ENCODE measurements at regions not wholly inside any gene's neighbourhood (a gene's known extent, or its start where the extent isn't known, plus 50 kb on each side); places are given as distances from the start of the nearest gene placed in this dataset.

- no peak for DNase-seq (ENCODE audit: low read depth)
- no peaks in the 10 kb centered on the region for H3K27me3 ChIP-seq (replicated peaks; ENCODE audit: control insufficient read depth, insufficient read depth, low read length)
- H3K9me3 ChIP-seq (ENCODE audit: control insufficient read depth, low read length): peaks cover 5% of the 10 kb centered on the region
- H3K36me3 ChIP-seq (ENCODE audit: control insufficient read depth, insufficient read depth, low read length, severe bottlenecking): no peaks in the 10 kb centered on the region
- no peak overlapping the region for H3K9ac ChIP-seq (ENCODE audit: low read length)
- no peaks in the 10 kb centered on the region for H3K4me1 ChIP-seq (ENCODE audit: control insufficient read depth, insufficient read depth, low read length)
- no peak overlapping the region for H3K4me3 ChIP-seq (ENCODE audit: low read length)
Measured at GRCh38 chr2:34961822-34962221, 1362.7 kb upstream of the FAM98A start.

DNA sequence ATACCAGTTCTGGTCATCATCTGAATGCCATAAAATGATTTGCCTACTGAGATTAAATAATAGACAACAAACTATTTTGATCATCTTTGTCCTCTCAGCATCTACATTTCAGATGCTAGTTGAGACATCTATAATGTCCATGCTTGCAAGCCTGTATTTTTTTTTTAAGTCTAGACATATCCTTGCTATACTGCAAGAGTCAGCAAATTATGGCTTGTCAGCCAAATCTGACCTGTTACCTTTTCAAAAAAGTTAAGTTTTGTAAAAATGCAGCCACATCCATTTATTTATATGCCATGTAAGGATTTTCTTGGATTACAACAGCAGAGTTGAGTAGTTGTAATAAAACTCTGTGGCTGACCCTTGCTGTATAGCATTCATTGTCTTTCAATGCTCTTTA, 1355.7 kb upstream of the FAM98A start:
- H3K9me3 ChIP-seq (ENCODE audit: control insufficient read depth, low read length): peaks cover 5% of the 10 kb centered on the region
- H3K4me1 ChIP-seq (ENCODE audit: control insufficient read depth, insufficient read depth, low read length): no peaks in the 10 kb centered on the region
- DNase-seq (ENCODE audit: low read depth): no peak
- H3K9ac ChIP-seq (ENCODE audit: low read length): no peak overlapping the region
- H3K27me3 ChIP-seq (replicated peaks; ENCODE audit: control insufficient read depth, insufficient read depth, low read length): no peaks in the 10 kb centered on the region
- no peaks in the 10 kb centered on the region for H3K36me3 ChIP-seq (ENCODE audit: control insufficient read depth, insufficient read depth, low read length, severe bottlenecking)
- no peak overlapping the region for H3K4me3 ChIP-seq (ENCODE audit: low read length)

GRCh38 chr2:34950797-34951196, 1351.7 kb upstream of the FAM98A start:
- no peaks in the 10 kb centered on the region for H3K36me3 ChIP-seq (ENCODE audit: control insufficient read depth, insufficient read depth, low read length, severe bottlenecking)
- no peak overlapping the region for H3K4me3 ChIP-seq (ENCODE audit: low read length)

GRCh38 chr2:34949316-34949715, 1350.2 kb upstream of the FAM98A start:
- no peak overlapping the region for H3K9ac ChIP-seq (ENCODE audit: low read length)
- H3K9me3 ChIP-seq (ENCODE audit: control insufficient read depth, low read length): peaks cover 12% of the 10 kb centered on the region
- H3K36me3 ChIP-seq (ENCODE audit: control insufficient read depth, insufficient read depth, low read length, severe bottlenecking): no peaks in the 10 kb centered on the region
- no peaks in the 10 kb centered on the region for H3K27me3 ChIP-seq (replicated peaks; ENCODE audit: control insufficient read depth, insufficient read depth, low read length)
- no peaks in the 10 kb centered on the region for H3K4me1 ChIP-seq (ENCODE audit: control insufficient read depth, insufficient read depth, low read length)
- DNase-seq (ENCODE audit: low read depth): no peak
- H3K4me3 ChIP-seq (ENCODE audit: low read length): no peak overlapping the region

More at GRCh38 chr2:34950797-34951196, 1351.7 kb upstream of the FAM98A start:
- H3K4me1 ChIP-seq (ENCODE audit: control insufficient read depth, insufficient read depth, low read length): no peaks in the 10 kb centered on the region
- no peak for DNase-seq (ENCODE audit: low read depth)
- peaks cover 12% of the 10 kb centered on the region for H3K9me3 ChIP-seq (ENCODE audit: control insufficient read depth, low read length)
- H3K9ac ChIP-seq (ENCODE audit: low read length): no peak overlapping the region
- H3K27me3 ChIP-seq (replicated peaks; ENCODE audit: control insufficient read depth, insufficient read depth, low read length): no peaks in the 10 kb centered on the region

DNA sequence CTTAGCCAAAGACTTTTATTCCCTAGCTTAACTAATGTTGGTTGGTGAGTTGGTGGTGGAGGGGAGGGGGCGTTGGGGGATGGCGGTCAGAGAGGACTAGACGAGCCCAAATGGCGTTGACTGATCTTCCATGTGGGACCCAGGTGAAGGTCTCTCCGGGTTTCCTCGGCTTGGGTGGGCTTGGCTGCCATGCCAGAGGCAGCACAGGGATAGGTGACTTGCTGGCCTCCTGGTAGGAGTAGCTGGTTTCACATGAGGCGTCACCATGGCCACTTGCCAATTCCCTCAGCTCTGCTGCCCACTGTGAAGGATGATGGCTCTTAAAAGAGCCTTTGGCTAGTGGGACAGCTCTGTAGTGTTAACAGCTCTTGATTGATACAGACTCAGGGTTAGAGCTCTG, 1337.0 kb upstream of the FAM98A start:
- Histone ChIP-seq H3K27me3 (replicated peaks; ENCODE audit: control insufficient read depth, insufficient read depth, low read length) (no peaks in the 10 kb centered on the region), H3K9ac (ENCODE audit: low read length) (no peak overlapping the region), H3K9me3 (ENCODE audit: control insufficient read depth, low read length) (peaks cover 3% of the 10 kb centered on the region), H3K36me3 (ENCODE audit: control insufficient read depth, insufficient read depth, low read length, severe bottlenecking) (no peaks in the 10 kb centered on the region), H3K4me3 (ENCODE audit: low read length) (no peak overlapping the region), H3K4me1 (ENCODE audit: control insufficient read depth, insufficient read depth, low read length) (no peaks in the 10 kb centered on the region)
- DNase-seq (ENCODE audit: low read depth): no peak

DNA sequence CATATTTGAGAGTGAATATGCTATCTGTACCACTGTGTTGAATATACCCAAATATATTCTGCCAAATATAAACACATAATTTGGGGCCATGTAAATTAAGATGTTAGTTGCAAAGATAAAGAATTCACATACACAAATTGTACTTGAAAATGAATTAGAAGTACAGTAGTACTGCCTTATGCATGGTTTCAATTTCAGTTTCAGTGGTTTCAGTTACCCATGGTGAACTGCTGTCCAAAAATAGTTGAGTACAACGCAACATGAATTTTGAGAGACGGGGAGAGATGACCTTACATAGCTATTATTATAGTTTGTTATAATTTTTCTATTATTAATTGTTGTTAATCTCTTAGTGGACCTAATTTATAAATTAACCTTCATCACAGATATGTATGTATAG, 1313.0 kb upstream of the FAM98A start:
- H3K36me3 ChIP-seq (ENCODE audit: control insufficient read depth, insufficient read depth, low read length, severe bottlenecking): no peaks in the 10 kb centered on the region
- no peak overlapping the region for H3K4me3 ChIP-seq (ENCODE audit: low read length)
- no peaks in the 10 kb centered on the region for H3K27me3 ChIP-seq (replicated peaks; ENCODE audit: control insufficient read depth, insufficient read depth, low read length)
- peaks cover 11% of the 10 kb centered on the region for H3K9me3 ChIP-seq (ENCODE audit: control insufficient read depth, low read length)
- no peak for DNase-seq (ENCODE audit: low read depth)
- no peaks in the 10 kb centered on the region for H3K4me1 ChIP-seq (ENCODE audit: control insufficient read depth, insufficient read depth, low read length)
- no peak overlapping the region for H3K9ac ChIP-seq (ENCODE audit: low read length)

DNA sequence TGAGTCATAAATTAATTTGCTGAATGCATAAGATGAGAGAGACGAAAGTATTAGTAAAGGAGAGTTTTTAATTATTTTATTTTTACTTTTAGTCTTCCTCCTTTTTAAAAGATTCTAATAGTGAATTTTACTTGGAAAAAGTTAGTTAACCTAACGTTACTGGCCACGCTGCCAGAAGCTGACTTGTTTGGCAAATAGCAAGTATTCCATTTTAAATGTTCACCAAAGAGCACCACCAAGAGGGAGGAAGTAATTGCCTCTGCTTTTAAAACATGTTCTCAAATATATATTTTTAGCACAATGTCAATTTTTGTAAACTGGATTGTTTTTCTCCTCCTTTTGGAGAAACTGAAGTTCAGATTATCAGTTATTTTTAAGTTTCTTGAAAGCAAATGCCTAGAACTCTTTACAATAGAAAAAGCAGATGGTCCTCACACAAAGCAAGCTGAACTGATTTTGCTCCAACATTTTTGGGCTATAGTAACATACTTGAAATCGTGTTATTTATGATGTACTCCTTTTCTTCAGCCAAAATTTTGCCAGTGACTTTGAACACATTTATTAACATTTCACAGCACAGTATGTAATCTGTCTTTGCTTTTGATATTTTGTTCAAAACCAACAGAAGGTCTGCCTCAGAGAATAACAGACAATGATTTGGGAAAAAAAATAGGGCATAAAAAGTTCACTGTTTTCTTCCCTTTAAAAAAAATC, 1311.0 kb upstream of the FAM98A start:
- H3K4me3 ChIP-seq (ENCODE audit: low read length): no peak overlapping the region
- DNase-seq (ENCODE audit: low read depth): no peak
- H3K9me3 ChIP-seq (ENCODE audit: control insufficient read depth, low read length): no peaks in the 10 kb centered on the region
- H3K9ac ChIP-seq (ENCODE audit: low read length): no peak overlapping the region
- no peaks in the 10 kb centered on the region for H3K27me3 ChIP-seq (replicated peaks; ENCODE audit: control insufficient read depth, insufficient read depth, low read length)
- H3K4me1 ChIP-seq (ENCODE audit: control insufficient read depth, insufficient read depth, low read length): no peaks in the 10 kb centered on the region
- no peaks in the 10 kb centered on the region for H3K36me3 ChIP-seq (ENCODE audit: control insufficient read depth, insufficient read depth, low read length, severe bottlenecking)

- Histone ChIP-seq H3K36me3 (ENCODE audit: control insufficient read depth, insufficient read depth, low read length, severe bottlenecking) (no peaks in the 10 kb centered on the region), H3K4me3 (ENCODE audit: low read length) (no peak overlapping the region), H3K9me3 (ENCODE audit: control insufficient read depth, low read length) (no peaks in the 10 kb centered on the region), H3K9ac (ENCODE audit: low read length) (no peak overlapping the region), H3K4me1 (ENCODE audit: control insufficient read depth, insufficient read depth, low read length) (no peaks in the 10 kb centered on the region), H3K27me3 (replicated peaks; ENCODE audit: control insufficient read depth, insufficient read depth, low read length) (no peaks in the 10 kb centered on the region)
- DNase-seq (ENCODE audit: low read depth): no peak
Measured at GRCh38 chr2:34907812-34908211, 1308.7 kb upstream of the FAM98A start.

- Histone ChIP-seq H3K27me3 (replicated peaks; ENCODE audit: control insufficient read depth, insufficient read depth, low read length) (no peaks in the 10 kb centered on the region), H3K9ac (ENCODE audit: low read length) (no peak overlapping the region), H3K9me3 (ENCODE audit: control insufficient read depth, low read length) (no peaks in the 10 kb centered on the region), H3K4me1 (ENCODE audit: control insufficient read depth, insufficient read depth, low read length) (no peaks in the 10 kb centered on the region), H3K4me3 (ENCODE audit: low read length) (no peak overlapping the region), H3K36me3 (ENCODE audit: control insufficient read depth, insufficient read depth, low read length, severe bottlenecking) (no peaks in the 10 kb centered on the region)
- DNase-seq (ENCODE audit: low read depth): no peak
Measured at GRCh38 chr2:34901739-34902138, 1302.6 kb upstream of the FAM98A start.

DNA sequence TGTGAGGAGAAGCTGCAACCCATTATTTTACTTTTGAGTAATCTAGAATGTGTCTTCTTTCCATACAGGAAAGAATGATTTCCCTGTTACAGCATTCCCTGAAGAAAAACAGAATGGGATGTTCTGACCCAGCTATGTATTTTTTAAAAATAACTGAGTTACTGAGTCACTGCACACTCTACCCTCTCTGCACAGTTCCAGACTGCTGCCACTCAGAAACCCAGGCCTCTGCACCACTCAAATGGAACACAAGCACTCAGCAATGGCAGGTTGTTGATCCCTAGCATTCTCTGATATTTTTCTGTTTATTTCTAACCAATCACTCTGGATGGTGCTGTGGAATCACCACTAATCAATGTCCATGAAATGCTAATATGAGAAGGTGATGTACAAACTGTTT, 1300.0 kb upstream of the FAM98A start:
- no peaks in the 10 kb centered on the region for H3K9me3 ChIP-seq (ENCODE audit: control insufficient read depth, low read length)
- H3K36me3 ChIP-seq (ENCODE audit: control insufficient read depth, insufficient read depth, low read length, severe bottlenecking): no peaks in the 10 kb centered on the region
- H3K4me1 ChIP-seq (ENCODE audit: control insufficient read depth, insufficient read depth, low read length): no peaks in the 10 kb centered on the region
- no peaks in the 10 kb centered on the region for H3K27me3 ChIP-seq (replicated peaks; ENCODE audit: control insufficient read depth, insufficient read depth, low read length)
- DNase-seq (ENCODE audit: low read depth): no peak
- no peak overlapping the region for H3K4me3 ChIP-seq (ENCODE audit: low read length)
- H3K9ac ChIP-seq (ENCODE audit: low read length): no peak overlapping the region

DNA sequence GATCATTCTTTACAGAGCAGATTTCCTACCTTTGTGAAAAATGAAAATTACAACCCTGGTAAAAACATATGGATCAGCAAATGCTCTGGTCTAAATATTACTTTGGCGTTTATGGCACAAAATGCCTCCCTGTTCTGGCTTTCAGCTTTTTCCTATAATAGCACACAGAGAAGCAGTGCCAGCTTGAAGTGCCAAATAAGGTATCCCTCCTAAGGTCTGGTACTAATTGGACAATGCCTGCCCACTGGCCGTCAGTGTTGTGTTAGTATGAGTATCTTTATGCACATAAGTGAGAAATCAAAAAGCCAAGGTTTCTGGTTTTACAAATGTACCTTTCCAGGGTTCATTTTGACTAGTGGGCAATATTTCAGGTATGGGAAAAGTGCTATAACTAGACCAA, 1293.7 kb upstream of the FAM98A start:
- Histone ChIP-seq H3K36me3 (ENCODE audit: control insufficient read depth, insufficient read depth, low read length, severe bottlenecking) (no peaks in the 10 kb centered on the region), H3K9me3 (ENCODE audit: control insufficient read depth, low read length) (no peaks in the 10 kb centered on the region), H3K4me3 (ENCODE audit: low read length) (no peak overlapping the region), H3K4me1 (ENCODE audit: control insufficient read depth, insufficient read depth, low read length) (no peaks in the 10 kb centered on the region), H3K27me3 (replicated peaks; ENCODE audit: control insufficient read depth, insufficient read depth, low read length) (no peaks in the 10 kb centered on the region), H3K9ac (ENCODE audit: low read length) (no peak overlapping the region)
- no peak for DNase-seq (ENCODE audit: low read depth)

GRCh38 chr2:34892256-34892655, 1293.2 kb upstream of the FAM98A start:
- Histone ChIP-seq H3K36me3 (ENCODE audit: control insufficient read depth, insufficient read depth, low read length, severe bottlenecking) (no peaks in the 10 kb centered on the region), H3K4me3 (ENCODE audit: low read length) (no peak overlapping the region)

More at GRCh38 chr2:34892256-34892655, 1293.2 kb upstream of the FAM98A start:
- H3K9me3 ChIP-seq (ENCODE audit: control insufficient read depth, low read length): no peaks in the 10 kb centered on the region
- no peak for DNase-seq (ENCODE audit: low read depth)
- H3K9ac ChIP-seq (ENCODE audit: low read length): no peak overlapping the region
- H3K27me3 ChIP-seq (replicated peaks; ENCODE audit: control insufficient read depth, insufficient read depth, low read length): no peaks in the 10 kb centered on the region
- H3K4me1 ChIP-seq (ENCODE audit: control insufficient read depth, insufficient read depth, low read length): no peaks in the 10 kb centered on the region
